GM12892 (cell line): ENCODE measurements at regions not wholly inside any gene's neighbourhood (a gene's known extent, or its start where the extent isn't known, plus 50 kb on each side); places are given as distances from the start of the nearest gene placed in this dataset.

Source experiments
- POLR2A ChIP-seq: IDR thresholded peaks from 2 replicates; pipeline ENCODE4 v1.6.1; 2011; ENCODE audit warnings: low read depth, low read length, control low read depth
- TAF1 ChIP-seq: IDR thresholded peaks from 2 replicates; pipeline ENCODE4 v1.6.1; 2011; ENCODE audit warnings: low read depth, mild to moderate bottlenecking, control low read depth, low read length, borderline replicate concordance

DNA sequence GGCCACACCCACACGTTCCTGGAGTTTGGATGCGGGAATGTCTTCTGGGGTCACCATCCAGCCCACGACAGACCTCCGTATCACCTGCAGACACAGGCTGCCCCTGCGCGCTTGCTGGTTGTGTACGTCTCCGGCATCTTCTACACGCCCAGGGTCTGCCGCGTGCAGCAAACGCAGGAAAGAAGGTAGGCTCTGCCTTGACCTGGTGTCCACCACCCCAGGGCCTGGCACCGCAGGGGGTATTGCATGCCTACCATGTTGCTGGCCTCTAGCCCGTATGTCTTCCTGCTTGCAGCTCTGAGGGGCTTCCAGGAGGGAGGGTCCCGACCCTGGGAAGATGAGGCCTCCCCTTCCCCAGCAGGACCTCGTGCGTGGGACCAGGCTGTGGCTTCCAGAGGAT lies 298.8 kb upstream of the IRX4 start:
- TF ChIP-seq TAF1 (no peak), POLR2A (no peak)
